Prostate gland (tissue), 2 donors: ENCODE measurements at regions not wholly inside any gene's neighbourhood (a gene's known extent, or its start where the extent isn't known, plus 50 kb on each side); places are given as distances from the start of the nearest gene placed in this dataset.

Experiments
- DNase-seq: peaks from one replicate; pipeline ENCODE4 v3.0.0-alpha.2; 2019; ENCODE audit warnings: low spot score
- H3K27ac ChIP-seq, 2 donors: fragments of 200-600 bp; sonication (generic); 2 replicates each; pipeline ENCODE4 v1.5.1; 2017 to 2019
- H3K27me3 ChIP-seq: fragments of 200-600 bp; sonication (generic); replicated peaks from 2 replicates; pipeline ENCODE4 v1.5.1; 2019; ENCODE audit not compliant: insufficient read depth
- H3K36me3 ChIP-seq, 2 donors: fragments of 200-600 bp; sonication (generic); 1 replicate in 1 of 2; 2 replicates in 1 of 2; pipeline versions ENCODE4 v1.5.1 to v1.8.1; 2017 to 2019
- H3K4me1 ChIP-seq: fragments of 200-600 bp; sonication (generic); replicated peaks from 2 replicates; pipeline ENCODE4 v1.5.1; 2019
- H3K4me3 ChIP-seq, 2 donors: fragments of 200-600 bp; sonication (generic); 2 replicates each; pipeline ENCODE4 v1.5.1; 2017 to 2019
- H3K9me3 ChIP-seq: fragments of 200-600 bp; sonication (generic); 2 replicates; pipeline ENCODE4 v1.5.1; 2017
- CTCF ChIP-seq, 4 experiments: fragments of 200-600 bp in 2 of 4; fragments of 450-650 bp in 2 of 4; sonication (generic) in 2 of 4; IDR thresholded peaks; 1 replicate in 3 of 4; 2 replicates in 1 of 4; pipeline ENCODE4 v1.5.1; 2016 to 2019; ENCODE audit warnings: antibody characterized with exemption in 4 of 4, mild to moderate bottlenecking in 2 of 4, moderate library complexity in 2 of 4
- POLR2A ChIP-seq: fragments of 450-650 bp; IDR thresholded peaks from one replicate; pipeline ENCODE4 v1.6.1; 2016; ENCODE audit warnings: antibody characterized with exemption, mild to moderate bottlenecking
- POLR2AphosphoS5 ChIP-seq: sonication (generic); formaldehyde crosslinking; IDR thresholded peaks from one replicate; pipeline ENCODE4 v1.6.1; 2017; ENCODE audit warnings: antibody characterized with exemption
- WGBS: methylation state at CpG from one replicate; pipeline ENCODE4 v1.1.5; 2018; 5-methylcytosine and 5-hydroxymethylcytosine counted together
- intact Hi-C: fragments of 100-400 bp; cut with DNase I; formaldehyde crosslinking; loops from one replicate; pipeline ENCODE4 v1.14.2; 2022

- TF ChIP-seq POLR2AphosphoS5 (no peak), CTCF (IDR thresholded peaks at IDR 0.05) (no peak), POLR2A (no peak)
- intact Hi-C loops, result loop anchor here (5.0 to 10.0 kb wide), 2 partner anchors 37 to 275 kb away; no protein-coding TSS in a partner anchor
- Histone ChIP-seq H3K36me3 (no peaks in the 10 kb centered on the region), H3K27me3 (no peaks in the 10 kb centered on the region), H3K9me3 (no peaks in the 10 kb centered on the region), H3K4me1 (no peaks in the 10 kb centered on the region), H3K4me3 (no peak overlapping the region), H3K27ac (no peak overlapping the region)
- 86% methylated on average over 7 of the region's 7 CpGs for WGBS
- no peak for DNase-seq
Measured at GRCh38 chr10:78919181-78919966, 149.4 kb upstream of the ZMIZ1 start.

- no peak for DNase-seq
- Histone ChIP-seq H3K4me1 (no peaks in the 10 kb centered on the region), H3K36me3 (no peaks in the 10 kb centered on the region), H3K27ac (no peak overlapping the region), H3K4me3 (no peak overlapping the region), H3K9me3 (no peaks in the 10 kb centered on the region), H3K27me3 (no peaks in the 10 kb centered on the region)
- intact Hi-C loops, result no loop called here
- 98% methylated on average over 2 of the region's 2 CpGs for WGBS
- TF ChIP-seq POLR2AphosphoS5 (no peak), POLR2A (no peak), CTCF (IDR thresholded peaks at IDR 0.05) (no peak)
Measured at GRCh38 chr10:78920011-78920410, 148.8 kb upstream of the ZMIZ1 start.

GRCh38 chr10:78921895-78922294 is 146.9 kb upstream of the ZMIZ1 start:
- Histone ChIP-seq H3K27ac (no peak overlapping the region), H3K36me3 (no peaks in the 10 kb centered on the region), H3K9me3 (no peaks in the 10 kb centered on the region), H3K4me3 (no peak overlapping the region), H3K4me1 (no peaks in the 10 kb centered on the region), H3K27me3 (no peaks in the 10 kb centered on the region)
- DNase-seq, result no peak
- intact Hi-C loops, result no loop called here
- TF ChIP-seq CTCF (IDR thresholded peaks at IDR 0.05), result no peak
- no peak for TF ChIP-seq POLR2AphosphoS5
- no peak for TF ChIP-seq POLR2A
- 90% methylated on average over 3 of the region's 3 CpGs for WGBS

GRCh38 chr10:78923647-78924318 is 145.0 kb upstream of the ZMIZ1 start:
- intact Hi-C loops, result no loop called here

More at GRCh38 chr10:78923647-78924318, 145.0 kb upstream of the ZMIZ1 start:
- Histone ChIP-seq H3K4me3 (no peak overlapping the region), H3K27ac (no peak overlapping the region), H3K9me3 (no peaks in the 10 kb centered on the region), H3K36me3 (no peaks in the 10 kb centered on the region), H3K27me3 (no peaks in the 10 kb centered on the region), H3K4me1 (no peaks in the 10 kb centered on the region)
- DNase-seq, result no peak
- 60% methylated on average over 15 of the region's 15 CpGs for WGBS
- TF ChIP-seq POLR2A (no peak), CTCF (IDR thresholded peaks at IDR 0.05) (no peak), POLR2AphosphoS5 (no peak)
